ENCODE measurements at regions not wholly inside any gene's neighbourhood (a gene's known extent, or its start where the extent isn't known, plus 50 kb on each side); places are given as distances from the start of the nearest gene placed in this dataset.
A peak's percentile ranks its signal among the peaks of the same experiment; 100 is the strongest.

DNA sequence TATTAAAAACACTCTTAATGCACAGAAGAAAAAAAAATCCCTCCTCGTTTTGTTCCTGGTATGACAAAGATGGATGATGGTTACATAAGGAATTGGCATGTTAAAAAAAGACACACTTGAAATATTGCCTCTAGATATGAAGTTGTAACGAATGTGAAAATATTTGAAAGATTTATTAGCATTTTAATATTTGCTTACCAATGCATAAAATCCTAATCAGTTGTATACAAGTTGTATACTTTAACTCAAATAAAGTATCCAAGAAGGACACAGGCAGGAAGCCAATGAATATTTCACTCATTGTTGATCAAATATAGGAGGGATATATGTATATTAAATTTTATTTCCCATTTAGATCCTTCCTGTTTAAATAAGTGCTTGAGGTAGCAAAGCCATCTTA is 850.8 kb upstream of the RBFOX1 start:
- no peak overlapping the region for H3K4me3 ChIP-seq (ENCODE audit: low read depth, low read length)
- TF ChIP-seq POLR2A (IDR thresholded peaks at IDR 0.05; ENCODE audit: extremely low read depth, insufficient read length) (no peak), MYC (IDR thresholded peaks at IDR 0.05; ENCODE audit: low read depth, low read length) (no peak)
- TF ChIP-seq, protein P1, sequence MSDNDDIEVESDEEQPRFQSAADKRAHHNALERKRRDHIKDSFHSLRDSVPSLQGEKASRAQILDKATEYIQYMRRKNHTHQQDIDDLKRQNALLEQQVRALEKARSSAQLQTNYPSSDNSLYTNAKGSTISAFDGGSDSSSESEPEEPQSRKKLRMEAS (IDR thresholded peaks at IDR 0.05; ENCODE audit: low read depth, low read length): no peak
- TF ChIP-seq, protein P2, sequence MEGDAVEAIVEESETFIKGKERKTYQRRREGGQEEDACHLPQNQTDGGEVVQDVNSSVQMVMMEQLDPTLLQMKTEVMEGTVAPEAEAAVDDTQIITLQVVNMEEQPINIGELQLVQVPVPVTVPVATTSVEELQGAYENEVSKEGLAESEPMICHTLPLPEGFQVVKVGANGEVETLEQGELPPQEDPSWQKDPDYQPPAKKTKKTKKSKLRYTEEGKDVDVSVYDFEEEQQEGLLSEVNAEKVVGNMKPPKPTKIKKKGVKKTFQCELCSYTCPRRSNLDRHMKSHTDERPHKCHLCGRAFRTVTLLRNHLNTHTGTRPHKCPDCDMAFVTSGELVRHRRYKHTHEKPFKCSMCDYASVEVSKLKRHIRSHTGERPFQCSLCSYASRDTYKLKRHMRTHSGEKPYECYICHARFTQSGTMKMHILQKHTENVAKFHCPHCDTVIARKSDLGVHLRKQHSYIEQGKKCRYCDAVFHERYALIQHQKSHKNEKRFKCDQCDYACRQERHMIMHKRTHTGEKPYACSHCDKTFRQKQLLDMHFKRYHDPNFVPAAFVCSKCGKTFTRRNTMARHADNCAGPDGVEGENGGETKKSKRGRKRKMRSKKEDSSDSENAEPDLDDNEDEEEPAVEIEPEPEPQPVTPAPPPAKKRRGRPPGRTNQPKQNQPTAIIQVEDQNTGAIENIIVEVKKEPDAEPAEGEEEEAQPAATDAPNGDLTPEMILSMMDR (IDR thresholded peaks at IDR 0.05; ENCODE audit: low read depth, low read length): no peak
- no peak for DNase-seq (ENCODE audit: low read depth)

DNA sequence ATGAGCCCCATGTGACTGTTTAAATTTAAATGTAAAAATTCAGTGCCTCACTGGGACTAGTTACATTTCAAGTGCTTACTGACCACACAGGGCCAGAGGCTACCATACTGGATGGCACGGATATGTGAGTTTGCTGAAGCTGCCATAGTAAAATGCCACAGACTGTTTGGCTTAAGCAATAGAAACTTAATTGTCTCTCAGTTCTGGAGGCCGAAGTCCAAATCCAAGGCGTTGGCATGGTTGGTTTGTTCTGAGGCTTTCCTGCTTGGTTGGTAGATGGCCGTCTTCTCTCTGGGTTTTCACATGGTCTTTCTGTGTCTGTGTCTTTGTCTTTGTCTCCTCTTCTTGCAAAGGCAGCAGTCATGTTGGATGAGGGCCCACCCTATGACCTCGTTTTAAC is 878.9 kb upstream of the RBFOX1 start:
- no peak for DNase-seq (ENCODE audit: low read depth)
- TF ChIP-seq, protein P1 (IDR thresholded peaks at IDR 0.05; ENCODE audit: low read depth, low read length): no peak
- TF ChIP-seq MYC (IDR thresholded peaks at IDR 0.05; ENCODE audit: low read depth, low read length) (no peak), POLR2A (IDR thresholded peaks at IDR 0.05; ENCODE audit: extremely low read depth, insufficient read length) (no peak)
- TF ChIP-seq, protein P2 (IDR thresholded peaks at IDR 0.05; ENCODE audit: low read depth, low read length): no peak
- no peak overlapping the region for H3K4me3 ChIP-seq (ENCODE audit: low read depth, low read length)

DNA sequence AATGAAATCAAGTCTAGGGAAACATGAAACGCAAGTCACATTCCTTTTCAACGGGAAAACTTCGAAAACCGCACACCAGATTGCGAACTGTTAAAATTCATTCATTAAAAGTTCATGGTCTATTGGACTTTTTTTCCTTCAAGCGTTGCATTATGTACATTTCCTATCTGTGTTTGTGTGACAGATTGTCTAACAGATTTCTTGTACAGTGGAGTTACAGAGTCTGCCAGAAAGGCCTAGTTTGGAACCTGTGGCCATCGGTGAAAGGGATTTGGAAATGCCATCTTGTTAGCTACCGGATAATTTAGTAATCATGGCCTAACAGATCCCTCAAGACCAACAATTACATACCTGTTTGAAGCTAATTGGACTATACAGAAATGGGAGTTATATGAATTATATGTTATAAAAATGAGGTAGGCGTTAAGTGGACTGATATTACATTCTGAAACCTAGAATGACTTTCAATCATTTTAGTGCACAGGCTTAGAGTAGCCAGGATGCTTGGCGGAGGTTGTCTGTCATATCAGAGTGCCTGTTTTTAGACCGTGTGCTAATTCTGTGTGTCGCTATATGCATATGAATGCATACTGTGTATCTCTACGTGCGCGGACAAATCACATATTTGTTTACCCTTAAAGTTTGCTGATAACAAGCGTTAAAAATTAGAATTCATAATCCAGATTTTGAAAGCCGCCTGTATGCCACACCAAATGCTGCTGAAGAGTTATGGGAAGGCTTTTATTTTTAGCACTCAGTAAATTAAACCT is 885.4 kb upstream of the RBFOX1 start:
- TF ChIP-seq POLR2A (IDR thresholded peaks at IDR 0.05; ENCODE audit: extremely low read depth, insufficient read length) (no peak), MYC (IDR thresholded peaks at IDR 0.05; ENCODE audit: low read depth, low read length) (no peak)
- TF ChIP-seq, protein P2 (IDR thresholded peaks at IDR 0.05; ENCODE audit: low read depth, low read length): no peak
- TF ChIP-seq, protein P1 (IDR thresholded peaks at IDR 0.05; ENCODE audit: low read depth, low read length): no peak
- DNase-seq (ENCODE audit: low read depth): no peak
- H3K4me3 ChIP-seq (ENCODE audit: low read depth, low read length): no peak overlapping the region

DNA sequence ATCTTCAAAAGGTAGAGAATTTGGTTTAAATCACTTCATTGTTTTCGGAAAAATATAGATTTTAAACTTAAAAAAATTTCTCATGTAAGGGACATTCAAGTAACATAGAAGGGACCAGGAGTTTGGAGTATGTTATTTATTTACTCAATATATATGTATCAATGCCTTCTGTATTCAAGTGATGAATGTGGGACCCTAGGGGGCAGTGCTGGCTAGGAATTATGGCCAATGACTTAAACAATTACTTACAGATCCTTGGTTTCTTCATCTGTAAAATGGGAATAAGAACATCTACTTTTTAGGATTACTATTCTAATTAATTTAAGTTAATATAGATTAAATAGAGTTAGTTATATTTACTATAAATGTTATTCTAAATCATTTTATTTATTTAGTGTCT is 886.3 kb upstream of the RBFOX1 start:
- H3K4me3 ChIP-seq (ENCODE audit: low read depth, low read length): no peak overlapping the region
- TF ChIP-seq, protein P1 (IDR thresholded peaks at IDR 0.05; ENCODE audit: low read depth, low read length): no peak
- no peak for TF ChIP-seq MYC (IDR thresholded peaks at IDR 0.05; ENCODE audit: low read depth, low read length)
- TF ChIP-seq POLR2A (IDR thresholded peaks at IDR 0.05; ENCODE audit: extremely low read depth, insufficient read length): no peak
- TF ChIP-seq, protein P2 (IDR thresholded peaks at IDR 0.05; ENCODE audit: low read depth, low read length): no peak
- DNase-seq (ENCODE audit: low read depth): peak; percentile 20

DNA sequence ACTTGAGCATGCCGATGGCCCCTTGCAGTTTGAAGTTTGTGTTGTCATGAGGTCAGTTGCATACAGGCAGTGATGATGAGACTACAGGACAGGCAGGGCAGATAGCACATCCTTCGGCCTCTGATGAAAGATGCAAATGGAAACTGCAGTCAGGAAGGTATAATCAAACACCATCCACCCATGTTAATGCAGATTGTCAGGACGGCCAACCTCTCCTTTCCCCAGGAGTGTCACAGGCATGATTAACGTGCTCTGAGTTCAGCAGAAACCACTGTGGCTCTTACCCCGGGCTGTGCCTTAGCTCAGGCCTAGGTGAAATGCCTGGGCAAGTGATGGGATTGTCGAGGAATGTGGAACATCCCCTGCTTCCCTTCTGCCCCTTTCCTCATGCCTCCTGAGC is 893.5 kb upstream of the RBFOX1 start:
- TF ChIP-seq MYC (IDR thresholded peaks at IDR 0.05; ENCODE audit: low read depth, low read length) (no peak), POLR2A (IDR thresholded peaks at IDR 0.05; ENCODE audit: extremely low read depth, insufficient read length) (no peak)
- TF ChIP-seq, protein P2 (IDR thresholded peaks at IDR 0.05; ENCODE audit: low read depth, low read length): no peak
- TF ChIP-seq, protein P1 (IDR thresholded peaks at IDR 0.05; ENCODE audit: low read depth, low read length): no peak
- no peak for DNase-seq (ENCODE audit: low read depth)
- H3K4me3 ChIP-seq (ENCODE audit: low read depth, low read length): no peak overlapping the region
